SK-N-SH treated with all-trans-retinoic acid at 6 μM for 48 hours (cell line): ENCODE measurements at regions not wholly inside any gene's neighbourhood (a gene's known extent, or its start where the extent isn't known, plus 50 kb on each side); places are given as distances from the start of the nearest gene placed in this dataset.

ENCODE experiments used
- ATAC-seq: fragments of 200-7000 bp; cut with Tn5 transposase; 3 replicates; pipeline ENCODE4 v1.9.1; 2020; ENCODE audit warnings: mild to moderate bottlenecking, moderate library complexity
- ARNTL ChIP-seq: fragments of 450-650 bp; formaldehyde crosslinking; IDR thresholded peaks from 2 replicates; pipeline ENCODE4 v1.5.0; 2020; ENCODE audit warnings: low read depth, mild to moderate bottlenecking, moderate library complexity, borderline replicate concordance
- BACH2 ChIP-seq: fragments of 250-450 bp; sonication (Bioruptor Pico); IDR thresholded peaks from 2 replicates; pipeline ENCODE4 v1.9.0; 2021; ENCODE audit warnings: mild to moderate bottlenecking, borderline replicate concordance
- CSDC2 ChIP-seq: fragments of 250-450 bp; sonication (Bioruptor Pico); IDR thresholded peaks from 2 replicates; pipeline ENCODE4 v1.5.0; 2020; ENCODE audit warnings: mild to moderate bottlenecking, moderate library complexity
- GLIS3 ChIP-seq: fragments of 250-450 bp; sonication (Bioruptor Pico); IDR thresholded peaks from 2 replicates; pipeline ENCODE4 v1.5.0; 2020; ENCODE audit warnings: mild to moderate bottlenecking, moderate library complexity
- OSR1 ChIP-seq: fragments of 250-450 bp; sonication (Bioruptor Pico); IDR thresholded peaks from 2 replicates; pipeline ENCODE4 v1.8.0; 2022; ENCODE audit warnings: moderate library complexity, mild to moderate bottlenecking, inconsistent platforms
- RARB ChIP-seq: fragments of 250-450 bp; sonication (Bioruptor Pico); IDR thresholded peaks from 2 replicates; pipeline ENCODE4 v1.8.0; 2021; ENCODE audit warnings: mild to moderate bottlenecking, moderate library complexity
- SNAI2 ChIP-seq: fragments of 250-450 bp; sonication (Bioruptor Pico); IDR thresholded peaks from 2 replicates; pipeline ENCODE4 v1.5.0; 2020; ENCODE audit warnings: mild to moderate bottlenecking, moderate library complexity
- TCF4 ChIP-seq: fragments of 250-450 bp; sonication (Bioruptor Pico); IDR thresholded peaks from 2 replicates; pipeline ENCODE4 v1.8.0; 2021; ENCODE audit warnings: mild to moderate bottlenecking, moderate library complexity, borderline replicate concordance
- TOX ChIP-seq: fragments of 250-450 bp; sonication (Bioruptor Pico); IDR thresholded peaks from 2 replicates; pipeline ENCODE4 v1.8.0; 2021; ENCODE audit warnings: mild to moderate bottlenecking, moderate library complexity, borderline replicate concordance
- ZC3H10 ChIP-seq: fragments of 250-450 bp; sonication (Bioruptor Pico); IDR thresholded peaks from 2 replicates; pipeline ENCODE4 v1.5.1; 2021; ENCODE audit warnings: mild to moderate bottlenecking, moderate library complexity
- ZFP3 ChIP-seq: fragments of 250-450 bp; sonication (Bioruptor Pico); IDR thresholded peaks from 2 replicates; pipeline ENCODE4 v1.5.0; 2020; ENCODE audit warnings: mild to moderate bottlenecking, moderate library complexity
- ZFP30 ChIP-seq: fragments of 450-650 bp; formaldehyde crosslinking; IDR thresholded peaks from 2 replicates; pipeline ENCODE4 v1.5.0; 2022; ENCODE audit warnings: mild to moderate bottlenecking, moderate library complexity
- ZNF565 ChIP-seq: fragments of 450-650 bp; formaldehyde crosslinking; conservative IDR thresholded peaks from 2 replicates; pipeline ENCODE4 v1.5.0; 2020; ENCODE audit warnings: low read depth, mild to moderate bottlenecking, moderate library complexity
- ZNF70 ChIP-seq: fragments of 450-650 bp; formaldehyde crosslinking; IDR thresholded peaks from 2 replicates; pipeline ENCODE4 v1.5.0; 2020; ENCODE audit warnings: mild to moderate bottlenecking, moderate library complexity
- ZNF8 ChIP-seq: fragments of 450-650 bp; formaldehyde crosslinking; IDR thresholded peaks from 2 replicates; pipeline ENCODE4 v1.5.0; 2020; ENCODE audit warnings: mild to moderate bottlenecking, moderate library complexity
- TF ChIP-seq, protein P1 (sequence below): fragments of 250-450 bp; sonication (Bioruptor Pico); IDR thresholded peaks from 2 replicates; pipeline ENCODE4 v1.8.0; 2021; ENCODE audit warnings: low read depth, mild to moderate bottlenecking, moderate library complexity, borderline replicate concordance
- TF ChIP-seq, protein P2 (sequence below): fragments of 250-450 bp; sonication (Bioruptor Pico); IDR thresholded peaks from 2 replicates; pipeline ENCODE4 v1.5.1; 2021; ENCODE audit warnings: mild to moderate bottlenecking, moderate library complexity
- TF ChIP-seq, protein P3 (sequence below): fragments of 250-450 bp; sonication (Bioruptor Pico); IDR thresholded peaks from 2 replicates; pipeline ENCODE4 v1.5.0; 2020; ENCODE audit warnings: mild to moderate bottlenecking, moderate library complexity

DNA sequence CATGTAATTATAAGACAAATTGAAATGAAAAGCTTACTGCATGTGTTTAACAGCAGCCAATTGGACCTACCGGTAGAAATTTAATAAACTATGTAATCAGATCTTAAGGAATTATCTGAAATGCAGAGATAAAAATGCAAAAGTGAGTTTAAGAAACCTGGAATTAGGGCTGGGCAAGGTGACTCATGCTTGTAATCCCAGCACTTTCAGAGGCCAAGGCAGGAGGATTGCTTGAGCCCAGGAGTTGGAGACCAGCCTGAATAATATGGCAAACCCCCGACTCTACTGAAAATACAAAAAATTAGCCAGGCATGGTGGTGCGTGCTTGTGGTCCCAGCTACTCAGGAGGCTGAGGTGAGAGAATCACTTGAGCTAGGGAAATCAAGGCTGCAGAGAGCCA is 74.1 kb downstream of the HFE start:
- no peak for ATAC-seq
- TF ChIP-seq TCF4 (CRISPR knock-in tag) (no peak), ZNF70 (CRISPR knock-in tag) (no peak), ZC3H10 (CRISPR knock-in tag) (no peak), RARB (CRISPR knock-in tag) (no peak), CSDC2 (CRISPR knock-in tag) (no peak), OSR1 (no peak), TOX (CRISPR knock-in tag) (no peak), SNAI2 (CRISPR knock-in tag) (no peak)
- TF ChIP-seq, protein P1, sequence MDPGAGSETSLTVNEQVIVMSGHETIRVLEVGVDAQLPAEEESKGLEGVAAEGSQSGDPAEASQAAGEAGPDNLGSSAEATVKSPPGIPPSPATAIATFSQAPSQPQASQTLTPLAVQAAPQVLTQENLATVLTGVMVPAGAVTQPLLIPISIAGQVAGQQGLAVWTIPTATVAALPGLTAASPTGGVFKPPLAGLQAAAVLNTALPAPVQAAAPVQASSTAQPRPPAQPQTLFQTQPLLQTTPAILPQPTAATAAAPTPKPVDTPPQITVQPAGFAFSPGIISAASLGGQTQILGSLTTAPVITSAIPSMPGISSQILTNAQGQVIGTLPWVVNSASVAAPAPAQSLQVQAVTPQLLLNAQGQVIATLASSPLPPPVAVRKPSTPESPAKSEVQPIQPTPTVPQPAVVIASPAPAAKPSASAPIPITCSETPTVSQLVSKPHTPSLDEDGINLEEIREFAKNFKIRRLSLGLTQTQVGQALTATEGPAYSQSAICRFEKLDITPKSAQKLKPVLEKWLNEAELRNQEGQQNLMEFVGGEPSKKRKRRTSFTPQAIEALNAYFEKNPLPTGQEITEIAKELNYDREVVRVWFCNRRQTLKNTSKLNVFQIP (CRISPR knock-in tag): no peak
- TF ChIP-seq, protein P2, sequence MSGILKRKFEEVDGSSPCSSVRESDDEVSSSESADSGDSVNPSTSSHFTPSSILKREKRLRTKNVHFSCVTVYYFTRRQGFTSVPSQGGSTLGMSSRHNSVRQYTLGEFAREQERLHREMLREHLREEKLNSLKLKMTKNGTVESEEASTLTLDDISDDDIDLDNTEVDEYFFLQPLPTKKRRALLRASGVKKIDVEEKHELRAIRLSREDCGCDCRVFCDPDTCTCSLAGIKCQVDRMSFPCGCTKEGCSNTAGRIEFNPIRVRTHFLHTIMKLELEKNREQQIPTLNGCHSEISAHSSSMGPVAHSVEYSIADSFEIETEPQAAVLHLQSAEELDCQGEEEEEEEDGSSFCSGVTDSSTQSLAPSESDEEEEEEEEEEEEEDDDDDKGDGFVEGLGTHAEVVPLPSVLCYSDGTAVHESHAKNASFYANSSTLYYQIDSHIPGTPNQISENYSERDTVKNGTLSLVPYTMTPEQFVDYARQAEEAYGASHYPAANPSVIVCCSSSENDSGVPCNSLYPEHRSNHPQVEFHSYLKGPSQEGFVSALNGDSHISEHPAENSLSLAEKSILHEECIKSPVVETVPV (CRISPR knock-in tag): no peak

DNA sequence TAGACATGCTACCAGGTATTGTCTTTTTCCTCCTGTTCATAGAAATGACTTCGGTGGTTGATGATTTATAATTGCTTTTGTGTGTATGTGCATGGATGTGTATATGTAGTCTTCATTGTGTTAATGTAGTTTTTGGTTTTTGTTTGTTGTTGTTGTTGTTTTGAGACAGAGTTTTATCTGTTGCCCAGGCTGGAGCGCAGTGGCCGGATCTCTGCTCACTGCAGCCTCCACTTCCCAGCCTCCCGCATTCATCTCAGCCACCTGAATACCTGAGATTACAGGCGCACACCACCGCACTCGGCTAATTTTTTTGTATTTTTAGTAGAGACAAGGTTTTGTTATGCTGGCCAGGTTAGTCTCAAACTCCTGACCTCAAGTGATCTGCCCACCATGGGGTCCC is 75.2 kb downstream of the HFE start:
- TF ChIP-seq OSR1 (no peak), ZNF8 (CRISPR knock-in tag) (no peak), CSDC2 (CRISPR knock-in tag) (no peak), ZNF70 (CRISPR knock-in tag) (no peak), TOX (CRISPR knock-in tag) (no peak), ZFP3 (CRISPR knock-in tag) (no peak)
- TF ChIP-seq, protein P2 (CRISPR knock-in tag): no peak
- TF ChIP-seq, all 23 proteins: peak for 0
- no peak for ATAC-seq

DNA sequence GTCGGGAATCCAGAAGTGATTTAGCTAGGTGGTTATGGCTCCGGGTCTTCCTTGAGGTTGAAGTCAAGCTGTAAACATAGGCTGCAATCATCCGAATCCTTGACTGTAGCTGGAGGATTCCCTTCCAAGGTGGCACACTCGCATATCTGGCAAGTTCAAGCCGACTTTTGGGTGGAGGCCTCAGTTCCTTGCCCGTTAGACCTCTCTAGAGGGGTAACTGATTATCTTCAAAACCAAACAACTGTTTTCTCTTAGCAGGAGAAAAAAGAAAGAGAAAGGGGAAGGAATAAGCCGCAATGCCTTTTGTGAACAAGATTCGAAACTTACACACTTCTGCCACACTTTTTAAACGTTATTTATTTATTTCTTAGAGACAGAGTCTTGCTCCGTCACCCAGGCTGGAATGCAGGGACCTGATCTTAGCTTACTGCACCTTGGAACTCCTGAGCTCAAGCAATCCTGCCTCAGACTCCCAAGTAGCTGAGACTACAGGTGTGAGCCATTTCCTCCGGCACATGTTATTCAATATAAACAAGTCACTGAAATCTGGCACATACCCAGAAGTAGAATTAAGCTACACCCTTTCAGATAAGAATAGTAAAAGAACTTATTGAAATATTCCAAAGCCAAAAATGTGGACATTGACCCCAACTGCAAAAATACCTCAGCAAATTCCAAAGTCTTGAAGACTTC is 76.3 kb downstream of the HFE start:
- no peak for ATAC-seq
- TF ChIP-seq ARNTL: no peak

DNA sequence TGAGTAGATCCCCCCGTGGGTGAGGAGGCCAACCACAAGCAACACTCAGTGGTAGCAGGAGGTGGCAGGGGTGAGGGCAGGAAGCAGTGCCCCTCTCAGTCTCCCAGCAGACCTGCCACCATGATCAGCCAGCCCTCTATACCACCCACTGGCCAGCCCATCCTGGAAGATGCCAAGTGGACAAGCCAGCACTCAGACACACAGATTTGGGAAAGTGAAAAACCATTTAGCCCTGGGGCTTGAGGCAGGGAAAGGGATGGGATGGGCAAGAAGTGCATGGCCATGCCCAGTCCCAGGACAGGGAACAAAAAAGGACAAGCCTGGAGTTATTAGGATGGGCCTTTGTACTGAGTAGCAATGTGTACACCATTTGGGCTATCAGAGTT is 76.9 kb downstream of the HFE start:
- no peak for ATAC-seq
- TF ChIP-seq, protein P2 (CRISPR knock-in tag): no peak
- TF ChIP-seq TOX (CRISPR knock-in tag): no peak
- TF ChIP-seq ARNTL: no peak
- no peak for TF ChIP-seq BACH2 (CRISPR knock-in tag)
- TF ChIP-seq ZNF565 (CRISPR knock-in tag): no peak
- TF ChIP-seq ZFP3 (CRISPR knock-in tag): no peak
- no peak for TF ChIP-seq ZNF8 (CRISPR knock-in tag)
- no peak for TF ChIP-seq TCF4 (CRISPR knock-in tag)
- no peak for TF ChIP-seq SNAI2 (CRISPR knock-in tag)
- no peak for TF ChIP-seq CSDC2 (CRISPR knock-in tag)

DNA sequence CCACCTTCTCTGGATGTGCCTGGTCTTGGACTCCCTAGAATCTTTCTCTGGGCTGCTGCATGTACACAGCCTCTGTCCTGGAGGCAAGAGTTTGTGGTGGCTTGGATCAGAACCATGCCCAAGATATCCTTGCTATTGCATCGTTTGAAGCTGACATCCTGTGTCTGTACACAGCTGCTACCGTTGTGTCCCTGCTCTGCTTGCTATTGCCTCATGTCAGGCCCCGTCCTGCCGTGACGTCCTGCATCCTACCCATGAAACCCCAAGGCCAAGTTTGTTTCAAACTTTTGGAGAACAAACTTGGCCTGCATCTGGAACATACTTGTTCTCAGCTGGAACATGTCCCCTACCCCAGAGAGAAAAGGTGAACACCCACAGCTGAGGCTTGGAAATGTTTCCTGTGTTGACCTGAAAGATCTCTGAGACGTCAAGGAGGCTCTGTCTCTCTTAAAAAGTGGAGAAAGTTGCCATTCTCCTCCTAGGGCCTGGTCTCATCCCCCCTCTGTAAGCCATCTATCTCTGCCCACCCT is 78.1 kb downstream of the HFE start:
- ATAC-seq: no peak
- no peak for TF ChIP-seq TOX (CRISPR knock-in tag)
- TF ChIP-seq, protein P3, sequence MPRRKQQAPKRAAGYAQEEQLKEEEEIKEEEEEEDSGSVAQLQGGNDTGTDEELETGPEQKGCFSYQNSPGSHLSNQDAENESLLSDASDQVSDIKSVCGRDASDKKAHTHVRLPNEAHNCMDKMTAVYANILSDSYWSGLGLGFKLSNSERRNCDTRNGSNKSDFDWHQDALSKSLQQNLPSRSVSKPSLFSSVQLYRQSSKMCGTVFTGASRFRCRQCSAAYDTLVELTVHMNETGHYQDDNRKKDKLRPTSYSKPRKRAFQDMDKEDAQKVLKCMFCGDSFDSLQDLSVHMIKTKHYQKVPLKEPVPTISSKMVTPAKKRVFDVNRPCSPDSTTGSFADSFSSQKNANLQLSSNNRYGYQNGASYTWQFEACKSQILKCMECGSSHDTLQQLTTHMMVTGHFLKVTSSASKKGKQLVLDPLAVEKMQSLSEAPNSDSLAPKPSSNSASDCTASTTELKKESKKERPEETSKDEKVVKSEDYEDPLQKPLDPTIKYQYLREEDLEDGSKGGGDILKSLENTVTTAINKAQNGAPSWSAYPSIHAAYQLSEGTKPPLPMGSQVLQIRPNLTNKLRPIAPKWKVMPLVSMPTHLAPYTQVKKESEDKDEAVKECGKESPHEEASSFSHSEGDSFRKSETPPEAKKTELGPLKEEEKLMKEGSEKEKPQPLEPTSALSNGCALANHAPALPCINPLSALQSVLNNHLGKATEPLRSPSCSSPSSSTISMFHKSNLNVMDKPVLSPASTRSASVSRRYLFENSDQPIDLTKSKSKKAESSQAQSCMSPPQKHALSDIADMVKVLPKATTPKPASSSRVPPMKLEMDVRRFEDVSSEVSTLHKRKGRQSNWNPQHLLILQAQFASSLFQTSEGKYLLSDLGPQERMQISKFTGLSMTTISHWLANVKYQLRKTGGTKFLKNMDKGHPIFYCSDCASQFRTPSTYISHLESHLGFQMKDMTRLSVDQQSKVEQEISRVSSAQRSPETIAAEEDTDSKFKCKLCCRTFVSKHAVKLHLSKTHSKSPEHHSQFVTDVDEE: no peak
- TF ChIP-seq TCF4 (CRISPR knock-in tag): no peak
- TF ChIP-seq ARNTL: no peak
- no peak for TF ChIP-seq BACH2 (CRISPR knock-in tag)
- TF ChIP-seq ZFP30 (CRISPR knock-in tag): no peak
- TF ChIP-seq ZNF8 (CRISPR knock-in tag): no peak
- TF ChIP-seq ZNF565 (CRISPR knock-in tag): no peak
- no peak for TF ChIP-seq ZNF70 (CRISPR knock-in tag)
- TF ChIP-seq OSR1: no peak
- TF ChIP-seq, protein P2 (CRISPR knock-in tag): no peak
- no peak for TF ChIP-seq GLIS3 (CRISPR knock-in tag)
- TF ChIP-seq ZC3H10 (CRISPR knock-in tag): no peak
